NCI-H1436 (cell line): ENCODE measurements at regions not wholly inside any gene's neighbourhood (a gene's known extent, or its start where the extent isn't known, plus 50 kb on each side); places are given as distances from the start of the nearest gene placed in this dataset.

Source experiments
- DNase-seq: peaks from one replicate; lab custom pipeline; 2025; lab: John Stamatoyannopoulos, UW

DNA sequence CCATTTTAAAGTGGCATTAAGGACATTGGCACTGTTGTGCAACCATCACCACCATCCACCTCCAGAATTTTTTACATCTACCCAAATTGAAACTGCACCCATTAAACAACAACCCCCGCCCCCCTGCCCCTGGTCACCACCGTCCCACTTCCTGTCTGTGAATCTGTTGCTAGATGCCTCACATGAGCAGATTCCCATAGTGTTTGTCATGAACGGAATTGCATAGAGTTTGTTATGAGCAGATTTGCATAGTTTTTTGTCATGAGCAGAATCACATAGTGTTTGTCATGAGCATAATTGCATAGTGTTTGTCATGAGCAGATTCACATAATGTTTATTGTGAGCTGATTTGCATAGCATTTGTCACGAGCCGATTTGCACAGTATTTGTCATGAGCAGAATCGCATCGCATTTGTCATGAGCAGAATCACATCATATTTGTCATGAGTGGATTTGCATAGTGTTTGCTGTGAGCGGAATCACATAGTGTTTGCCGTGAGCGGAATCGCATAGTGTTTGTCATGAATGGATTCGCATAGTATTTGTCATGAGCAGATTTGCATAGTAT is 54.0 kb upstream of the GTF3A start:
- no peak for DNase-seq

DNA sequence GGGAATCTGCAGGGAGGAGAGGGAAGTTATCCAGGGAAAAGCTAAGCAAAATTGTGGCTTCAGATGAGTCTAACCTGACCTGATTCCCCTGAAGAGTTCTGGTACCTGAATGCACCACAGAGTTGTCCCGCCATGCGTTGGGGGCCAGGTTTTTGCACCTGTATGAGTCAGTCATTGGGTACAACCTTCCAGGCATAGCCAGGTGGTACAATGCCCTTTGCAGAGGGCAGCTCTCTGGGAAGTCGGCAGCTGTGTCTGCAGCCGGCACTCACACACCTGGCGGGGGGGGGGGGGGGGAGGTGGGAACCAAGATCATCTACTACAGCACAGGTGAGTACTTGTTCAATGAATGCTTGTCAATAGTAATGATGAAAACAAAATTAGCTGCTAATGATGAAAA is 52.5 kb upstream of the GTF3A start:
- DNase-seq = no peak

DNA sequence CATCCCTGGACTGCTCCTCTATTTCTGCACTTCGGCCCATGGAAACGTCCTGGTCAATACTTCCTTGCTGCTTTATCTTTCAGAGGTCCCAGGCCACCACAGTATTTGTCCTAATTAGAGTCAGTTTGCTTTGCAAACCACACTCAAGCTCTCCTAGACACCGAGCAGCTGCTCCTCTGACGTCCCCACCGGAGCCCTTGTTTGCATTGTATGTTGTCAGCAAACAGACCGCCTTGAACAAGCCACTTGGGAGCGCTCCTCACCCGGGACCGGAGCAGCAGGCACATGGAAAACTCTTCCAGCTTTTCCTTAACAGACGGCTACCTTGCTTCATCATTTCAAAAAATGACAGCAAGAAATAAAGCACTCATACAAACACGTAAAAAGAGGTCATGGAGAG is 51.5 kb upstream of the GTF3A start:
- peak; percentile 59 for DNase-seq

GRCh38 chr13:27374126-27374613 is 50.2 kb upstream of the GTF3A start:
- no peak for DNase-seq
